NCI-H1417 treated with DMSO at 0.1 percent for 48 hours (cell line): ENCODE measurements at regions not wholly inside any gene's neighbourhood (a gene's known extent, or its start where the extent isn't known, plus 50 kb on each side); places are given as distances from the start of the nearest gene placed in this dataset.

Source experiments
- DNase-seq: peaks from one replicate; lab custom pipeline; 2025; lab: John Stamatoyannopoulos, UW

DNA sequence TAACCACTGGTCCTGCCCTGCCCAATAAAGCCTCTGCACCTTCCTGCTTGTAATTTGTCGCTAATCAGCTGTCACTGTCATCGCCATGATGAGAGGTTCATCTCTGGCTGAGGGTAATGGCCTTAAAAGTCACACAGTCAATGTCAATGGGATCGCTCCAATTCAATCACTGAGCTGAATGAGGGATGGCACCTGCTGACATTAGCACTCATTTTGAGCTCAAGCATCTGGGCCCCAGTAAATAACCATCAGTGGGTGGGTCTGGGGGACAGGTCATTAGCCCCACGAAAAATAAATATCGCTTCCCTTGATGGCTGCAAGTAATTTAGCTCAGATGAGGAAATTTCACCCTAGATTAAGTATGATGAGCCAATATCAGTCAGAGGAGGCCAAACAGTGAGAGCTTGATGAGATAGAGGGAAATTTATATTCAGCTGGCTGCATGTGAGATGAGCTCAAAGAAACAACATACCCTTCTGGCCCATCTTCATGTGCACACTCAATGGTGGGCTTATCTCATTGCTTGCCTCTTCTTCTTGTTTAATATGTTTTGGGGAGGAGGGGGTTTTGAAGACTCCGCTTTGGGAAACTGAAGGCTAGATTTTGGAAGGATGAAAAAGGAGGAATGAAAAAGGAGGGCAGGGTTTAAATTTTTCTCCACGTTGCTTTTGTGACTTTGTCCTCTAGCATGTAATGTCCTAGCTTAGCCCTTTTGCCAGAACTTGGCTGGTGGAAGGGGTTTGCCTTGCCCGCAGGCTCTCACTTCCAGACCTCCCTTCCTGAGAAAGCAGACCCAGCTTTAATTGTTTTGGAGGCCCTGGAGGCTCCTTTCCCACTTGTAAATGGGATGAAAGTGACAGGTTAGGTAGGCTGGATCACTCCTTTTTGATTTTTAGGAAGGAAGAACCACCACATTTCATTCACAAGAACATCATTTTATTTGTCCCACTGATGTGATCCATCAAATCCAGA is 84.8 kb upstream of the PAQR3 start:
- DNase-seq: no peak

DNA sequence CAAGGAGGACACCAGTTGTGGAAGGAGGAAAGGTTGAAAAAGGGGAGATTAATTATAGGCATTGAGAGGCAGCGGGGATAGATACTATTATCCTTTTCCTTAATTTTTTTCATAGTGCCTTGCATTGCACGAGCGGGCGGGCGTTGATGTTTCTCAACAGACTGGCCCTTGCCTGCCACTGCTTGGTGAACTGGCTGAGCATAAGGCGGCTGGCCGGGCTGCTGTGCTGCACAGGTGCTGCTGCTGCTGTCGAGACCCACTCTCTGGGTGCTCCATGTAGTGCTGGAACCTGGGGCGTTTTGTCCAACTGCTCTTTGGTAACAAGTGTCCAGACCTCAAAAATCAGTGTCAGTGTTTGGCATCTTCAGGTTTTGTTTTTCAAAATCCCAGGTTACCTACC is 83.3 kb upstream of the PAQR3 start:
- no peak for DNase-seq

DNA sequence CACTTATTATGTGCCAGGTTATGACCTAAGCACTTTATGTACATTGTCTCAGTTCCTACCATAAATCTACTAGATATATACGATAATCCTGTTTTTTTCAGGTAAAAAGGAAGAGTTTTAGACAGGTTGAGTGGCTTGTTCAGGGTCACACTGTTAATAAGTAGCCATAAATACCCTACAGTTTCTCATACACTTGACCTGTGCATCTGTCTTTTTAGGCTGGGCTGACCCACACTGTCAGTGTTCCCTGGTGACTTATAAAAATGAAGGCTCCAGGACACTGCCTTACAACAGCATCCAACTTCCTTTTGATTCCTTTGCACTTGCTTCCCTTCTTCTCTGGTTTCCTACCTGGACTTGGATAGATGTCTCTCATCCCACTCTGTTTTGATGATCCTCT is 78.2 kb upstream of the PAQR3 start:
- DNase-seq: no peak

DNA sequence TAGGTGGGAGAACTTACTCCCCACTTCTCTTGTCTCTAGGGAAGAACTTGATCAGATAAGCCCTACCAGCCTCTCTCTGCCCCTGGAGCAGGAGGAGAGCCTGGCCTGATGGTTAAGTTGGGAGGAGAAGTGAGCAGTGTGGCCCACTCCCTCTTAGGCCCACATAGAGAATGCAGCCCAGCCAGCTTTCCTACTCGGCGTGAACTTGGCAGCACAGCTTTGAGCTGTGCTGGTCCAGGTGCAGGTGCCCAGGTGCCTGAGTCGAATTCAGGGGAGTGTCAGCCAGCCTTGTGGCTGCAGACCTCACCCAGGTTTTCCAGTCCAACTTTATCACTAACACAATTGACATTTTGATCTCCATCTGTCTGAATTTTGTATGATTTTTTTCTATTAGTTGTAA is 77.6 kb upstream of the PAQR3 start:
- DNase-seq: no peak

DNA sequence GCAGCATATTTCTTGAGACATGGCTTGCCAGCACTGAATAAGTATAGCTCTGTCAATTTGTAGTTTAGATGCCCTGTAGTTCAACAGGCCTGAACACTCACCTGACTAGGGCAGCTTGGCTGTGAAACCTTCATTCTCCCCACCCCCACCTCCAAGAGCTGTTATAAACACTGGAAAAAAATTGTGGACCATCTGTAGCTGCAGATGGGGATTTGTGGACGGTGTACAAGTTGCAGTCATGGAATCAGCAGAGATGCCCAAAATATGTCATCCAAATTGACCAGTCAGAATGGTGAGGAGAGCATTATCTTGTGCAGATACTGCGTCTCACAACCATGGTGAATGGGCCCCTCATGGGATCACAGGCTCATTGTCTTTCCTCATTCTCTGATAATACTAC is 76.2 kb upstream of the PAQR3 start:
- DNase-seq: no peak

DNA sequence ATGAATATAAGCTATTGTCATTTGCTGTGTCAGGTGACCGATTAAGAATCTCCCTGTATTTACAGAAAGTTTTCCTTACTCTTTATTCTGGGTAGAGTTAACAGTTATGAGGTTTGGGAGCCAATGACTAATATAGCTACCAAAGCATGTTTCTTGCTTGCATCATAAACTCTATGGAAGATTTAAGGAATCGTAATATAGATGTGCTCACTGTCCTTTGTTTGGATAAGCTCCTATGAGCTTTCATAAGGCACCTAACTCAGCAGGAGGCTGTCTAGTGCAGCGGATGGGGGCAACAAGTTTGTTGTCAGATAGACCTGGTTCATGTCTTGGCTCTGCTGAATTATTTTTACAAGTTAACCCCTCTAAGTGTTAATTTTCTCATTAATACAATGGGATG is 75.0 kb upstream of the PAQR3 start:
- DNase-seq: no peak

DNA sequence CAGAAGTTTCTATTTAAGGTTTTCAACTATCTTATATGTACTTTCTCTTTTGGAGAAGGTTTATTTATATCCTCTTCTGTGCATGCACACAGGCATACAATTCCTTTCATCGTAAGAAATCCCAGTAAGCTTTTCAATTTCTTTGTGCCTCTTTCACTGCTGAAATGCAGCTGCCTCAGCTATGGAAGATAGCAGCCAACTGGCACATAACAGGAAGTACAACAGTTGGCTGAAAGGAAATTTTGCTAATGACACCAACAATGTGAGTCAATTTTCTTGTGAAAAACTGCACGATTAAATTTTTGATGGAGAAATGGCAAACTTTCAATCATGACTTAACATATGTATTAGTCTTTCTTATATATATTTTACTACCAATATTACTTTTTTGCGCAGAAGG is 74.5 kb upstream of the PAQR3 start:
- DNase-seq: no peak

DNA sequence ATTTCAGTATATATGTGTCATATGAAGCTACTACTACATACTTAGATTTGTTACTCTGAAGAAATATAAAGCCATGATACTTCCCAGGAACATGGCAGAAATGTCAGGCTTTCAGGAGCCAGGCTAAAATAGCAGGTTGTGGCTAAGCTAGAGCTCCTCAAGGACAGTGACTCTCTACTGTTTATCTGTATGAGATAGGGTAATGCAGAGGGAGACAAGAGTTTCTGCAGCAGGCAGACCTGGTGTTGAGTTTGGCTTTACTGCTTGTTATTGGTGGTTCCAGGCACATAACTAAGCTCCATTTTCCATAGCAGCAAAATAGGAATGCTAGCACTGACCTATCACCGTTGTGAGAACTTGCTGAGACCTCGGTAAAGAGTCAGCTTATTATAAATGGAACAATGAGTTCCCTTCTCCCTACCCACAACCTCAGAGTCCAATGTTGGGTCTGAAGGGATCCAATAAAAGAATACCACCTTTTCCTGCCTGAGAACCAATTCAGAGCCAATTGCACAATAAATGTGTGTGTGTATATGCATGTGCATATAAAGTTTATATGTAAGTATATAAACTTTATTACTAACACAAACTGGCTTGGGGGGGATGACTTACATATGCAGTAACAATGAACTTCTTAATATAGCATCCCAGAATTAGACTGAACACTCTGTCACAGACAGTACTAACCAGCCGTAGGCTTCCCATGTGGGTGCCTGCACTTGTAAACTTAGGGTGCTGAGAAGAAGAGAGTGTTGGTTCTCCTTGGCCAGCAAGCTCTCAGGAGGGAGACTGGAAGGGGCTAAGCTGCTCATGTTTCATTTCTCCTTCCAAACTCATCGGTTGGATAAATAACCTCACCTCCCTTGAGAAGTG is 51.9 kb upstream of the PAQR3 start:
- no peak for DNase-seq

DNA sequence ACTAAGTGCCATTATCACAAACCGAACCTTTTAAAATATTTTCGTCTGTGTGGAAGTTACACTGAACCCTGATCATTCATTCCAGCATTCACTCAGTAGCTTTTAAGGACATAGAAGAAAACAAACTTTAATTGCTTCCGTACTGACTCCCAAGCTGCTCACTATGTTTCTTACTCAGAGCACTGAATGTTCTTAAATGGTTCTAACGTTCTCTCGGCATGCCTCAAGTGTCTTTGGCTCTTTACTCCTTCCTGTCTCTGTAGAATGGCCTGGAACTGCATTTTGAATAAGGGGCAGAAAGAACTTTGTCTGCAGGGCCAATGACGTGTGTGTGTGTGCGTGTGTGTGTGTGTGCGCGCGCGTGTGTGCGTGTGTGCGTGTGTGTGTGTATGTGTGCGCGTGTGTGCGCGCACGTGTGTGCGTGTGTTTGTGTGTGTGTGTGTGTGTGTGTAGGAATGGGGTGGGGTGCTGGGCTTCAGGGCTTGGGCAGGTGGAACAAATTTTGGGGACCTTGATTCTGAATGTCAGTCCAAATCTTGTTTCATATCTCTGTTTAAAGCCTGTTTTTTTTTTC is 50.5 kb upstream of the PAQR3 start:
- DNase-seq: no peak
